ENCODE measurements at regions not wholly inside any gene's neighbourhood (a gene's known extent, or its start where the extent isn't known, plus 50 kb on each side); places are given as distances from the start of the nearest gene placed in this dataset.

- no peak overlapping the region for H3K4me3 ChIP-seq (ENCODE audit: low read depth, low read length)
- DNase-seq (ENCODE audit: low read depth) = no peak
- TF ChIP-seq CTCF (IDR thresholded peaks at IDR 0.05; ENCODE audit: low read depth, low read length, missing control alignments) = no peak
Measured at GRCh38 chr13:54194233-54195024, 1165.8 kb downstream of the OLFM4 start.

GRCh38 chr13:54196684-54197083 is 1168.1 kb downstream of the OLFM4 start:
- H3K4me3 ChIP-seq (ENCODE audit: low read depth, low read length) = no peak overlapping the region
- DNase-seq (ENCODE audit: low read depth) = no peak
- no peak for TF ChIP-seq CTCF (IDR thresholded peaks at IDR 0.05; ENCODE audit: low read depth, low read length, missing control alignments)

- no peak for TF ChIP-seq CTCF (IDR thresholded peaks at IDR 0.05; ENCODE audit: low read depth, low read length, missing control alignments)
Measured at GRCh38 chr13:54198911-54199310, 1170.3 kb downstream of the OLFM4 start.

GRCh38 chr13:54206626-54207025 is 1178.0 kb downstream of the OLFM4 start:
- no peak for DNase-seq (ENCODE audit: low read depth)
- no peak overlapping the region for H3K4me3 ChIP-seq (ENCODE audit: low read depth, low read length)
- no peak for TF ChIP-seq CTCF (IDR thresholded peaks at IDR 0.05; ENCODE audit: low read depth, low read length, missing control alignments)

More at GRCh38 chr13:54198911-54199310, 1170.3 kb downstream of the OLFM4 start:
- H3K4me3 ChIP-seq (ENCODE audit: low read depth, low read length) = no peak overlapping the region
- DNase-seq (ENCODE audit: low read depth) = no peak

GRCh38 chr13:54210397-54211049 is 1181.9 kb downstream of the OLFM4 start:
- no peak for DNase-seq (ENCODE audit: low read depth)
- H3K4me3 ChIP-seq (ENCODE audit: low read depth, low read length) = no peak overlapping the region
- TF ChIP-seq CTCF (IDR thresholded peaks at IDR 0.05; ENCODE audit: low read depth, low read length, missing control alignments) = no peak

GRCh38 chr13:54216221-54216620 is 1187.6 kb downstream of the OLFM4 start:
- no peak overlapping the region for H3K4me3 ChIP-seq (ENCODE audit: low read depth, low read length)
- no peak for TF ChIP-seq CTCF (IDR thresholded peaks at IDR 0.05; ENCODE audit: low read depth, low read length, missing control alignments)
- DNase-seq (ENCODE audit: low read depth) = no peak
